HFFc6 (cell line): ENCODE measurements at regions not wholly inside any gene's neighbourhood (a gene's known extent, or its start where the extent isn't known, plus 50 kb on each side); places are given as distances from the start of the nearest gene placed in this dataset.

ENCODE experiments used
- DNase-seq: peaks from one replicate; pipeline ENCODE4 v3.0.0-alpha.2; 2018
- H3K27ac Mint-ChIP-seq: 2 replicates; pipeline ENCODE4 v1.8.0; 2020; ENCODE audit warnings: mild to moderate bottlenecking, mixed read lengths
- H3K27me3 Mint-ChIP-seq: 2 replicates; pipeline ENCODE4 v1.8.0; 2021; ENCODE audit warnings: mild to moderate bottlenecking, moderate library complexity, mixed read lengths; ENCODE audit not compliant: insufficient read depth
- H3K36me3 Mint-ChIP-seq: 2 replicates; pipeline ENCODE4 v1.8.0; 2021; ENCODE audit warnings: low read depth, mixed read lengths
- H3K4me1 Mint-ChIP-seq: 2 replicates; pipeline ENCODE4 v1.8.0; 2020; ENCODE audit warnings: low read depth, mixed read lengths
- H3K4me3 Mint-ChIP-seq: 2 replicates; pipeline ENCODE4 v1.8.0; 2020; ENCODE audit warnings: mild to moderate bottlenecking, moderate library complexity, mixed read lengths
- H3K9me3 Mint-ChIP-seq: 2 replicates; pipeline ENCODE4 v1.8.0; 2020; ENCODE audit warnings: mild to moderate bottlenecking, mixed read lengths
- TF ChIP-seq, protein P1 (sequence below): fragments of 200-600 bp; sonication (generic); IDR thresholded peaks from 2 replicates; pipeline ENCODE4 v1.5.0; 2021; ENCODE audit warnings: antibody characterized with exemption, mild to moderate bottlenecking

DNA sequence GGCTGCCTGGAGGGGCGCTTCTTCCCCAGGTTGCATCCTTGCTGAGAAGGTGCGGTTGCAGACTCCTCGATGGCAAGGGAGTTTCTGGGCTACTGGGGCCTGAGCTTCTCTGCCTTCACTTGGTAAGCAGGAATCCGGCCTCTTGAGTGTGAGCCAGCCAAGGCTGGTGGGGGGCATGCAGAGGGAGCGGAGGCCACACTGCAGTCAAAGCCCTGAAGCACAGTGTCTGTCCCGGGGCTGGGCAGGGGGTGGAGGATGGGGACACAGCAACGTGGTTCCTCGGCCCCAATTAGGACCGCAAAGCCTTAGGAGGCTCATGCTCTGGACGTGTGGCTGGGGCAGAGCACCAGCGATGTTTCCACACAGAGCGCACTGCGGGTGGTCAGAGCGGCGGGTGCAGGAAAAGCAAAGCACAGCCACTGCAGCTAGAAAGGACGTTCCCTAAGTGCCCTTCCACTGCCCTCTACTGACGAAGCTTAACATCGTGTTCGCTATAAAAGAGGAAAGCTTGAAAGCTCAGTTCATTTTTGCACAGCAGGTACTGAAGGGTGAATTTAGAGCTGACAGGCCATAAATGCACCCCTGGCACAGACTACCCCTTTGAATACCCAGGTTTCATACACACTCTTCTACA, 60.7 kb upstream of the COG2 start:
- no peak overlapping the region for H3K27ac Mint-ChIP-seq
- no peaks in the 10 kb centered on the region for H3K27me3 Mint-ChIP-seq
- TF ChIP-seq, protein P1, sequence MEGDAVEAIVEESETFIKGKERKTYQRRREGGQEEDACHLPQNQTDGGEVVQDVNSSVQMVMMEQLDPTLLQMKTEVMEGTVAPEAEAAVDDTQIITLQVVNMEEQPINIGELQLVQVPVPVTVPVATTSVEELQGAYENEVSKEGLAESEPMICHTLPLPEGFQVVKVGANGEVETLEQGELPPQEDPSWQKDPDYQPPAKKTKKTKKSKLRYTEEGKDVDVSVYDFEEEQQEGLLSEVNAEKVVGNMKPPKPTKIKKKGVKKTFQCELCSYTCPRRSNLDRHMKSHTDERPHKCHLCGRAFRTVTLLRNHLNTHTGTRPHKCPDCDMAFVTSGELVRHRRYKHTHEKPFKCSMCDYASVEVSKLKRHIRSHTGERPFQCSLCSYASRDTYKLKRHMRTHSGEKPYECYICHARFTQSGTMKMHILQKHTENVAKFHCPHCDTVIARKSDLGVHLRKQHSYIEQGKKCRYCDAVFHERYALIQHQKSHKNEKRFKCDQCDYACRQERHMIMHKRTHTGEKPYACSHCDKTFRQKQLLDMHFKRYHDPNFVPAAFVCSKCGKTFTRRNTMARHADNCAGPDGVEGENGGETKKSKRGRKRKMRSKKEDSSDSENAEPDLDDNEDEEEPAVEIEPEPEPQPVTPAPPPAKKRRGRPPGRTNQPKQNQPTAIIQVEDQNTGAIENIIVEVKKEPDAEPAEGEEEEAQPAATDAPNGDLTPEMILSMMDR: no peak
- DNase-seq: no peak
- H3K9me3 Mint-ChIP-seq: peaks cover 17% of the 10 kb centered on the region
- no peaks in the 10 kb centered on the region for H3K4me1 Mint-ChIP-seq
- H3K4me3 Mint-ChIP-seq: no peak overlapping the region
- H3K36me3 Mint-ChIP-seq: no peaks in the 10 kb centered on the region

DNA sequence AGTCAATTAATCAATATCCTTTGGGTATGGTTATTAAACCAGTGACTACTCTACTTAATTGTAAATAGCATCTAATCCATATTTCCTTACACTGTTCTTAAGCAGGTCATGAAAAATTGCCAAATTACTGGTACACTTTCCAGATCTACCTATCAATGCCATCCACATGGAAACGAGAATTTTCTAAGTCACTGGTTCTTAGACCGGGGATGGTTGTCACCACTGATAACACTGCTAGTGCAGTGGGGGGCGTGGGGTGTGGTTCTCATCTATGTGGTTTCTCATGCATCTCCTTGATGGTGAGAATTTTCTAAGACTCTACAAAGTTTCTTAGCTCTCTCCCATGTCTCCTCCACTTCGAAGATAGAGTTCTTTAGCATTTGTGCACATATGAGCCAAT, 63.7 kb upstream of the COG2 start:
- DNase-seq: no peak
- no peak overlapping the region for H3K27ac Mint-ChIP-seq
- H3K4me1 Mint-ChIP-seq: no peaks in the 10 kb centered on the region
- H3K36me3 Mint-ChIP-seq: no peaks in the 10 kb centered on the region
- TF ChIP-seq, protein P1: no peak
- no peaks in the 10 kb centered on the region; the same call in 1 of the 2 replicates for H3K27me3 Mint-ChIP-seq
- no peak overlapping the region for H3K4me3 Mint-ChIP-seq
- peaks cover 28% of the 10 kb centered on the region for H3K9me3 Mint-ChIP-seq

DNA sequence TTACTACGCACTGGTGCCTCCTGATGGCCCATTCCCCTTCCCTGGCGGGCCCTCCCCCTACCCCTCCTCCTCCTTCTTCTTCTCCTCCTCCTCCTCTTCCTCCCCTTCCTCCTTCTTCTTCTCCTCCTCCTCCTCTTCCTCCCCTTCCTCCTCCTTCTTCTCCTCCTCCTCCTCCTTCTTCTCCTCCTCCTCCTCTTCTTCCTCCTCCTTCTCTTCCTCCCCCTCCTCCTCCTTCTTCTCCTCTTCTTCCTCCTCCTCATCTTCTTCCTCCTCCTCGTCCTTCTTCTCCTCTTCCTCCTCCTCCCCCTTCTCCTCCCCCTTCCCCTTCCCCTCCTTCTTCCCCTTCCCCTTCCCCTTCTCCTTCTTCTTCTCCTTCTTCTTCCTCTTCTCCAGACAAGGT, 64.7 kb upstream of the COG2 start:
- Mint-ChIP-seq H3K36me3 (no peaks in the 10 kb centered on the region), H3K4me1 (no peaks in the 10 kb centered on the region), H3K9me3 (peaks cover 32% of the 10 kb centered on the region), H3K27ac (no peak overlapping the region), H3K4me3 (no peak overlapping the region), H3K27me3 (no peaks in the 10 kb centered on the region; the same call in 1 of the 2 replicates)
- no peak for DNase-seq
- TF ChIP-seq, protein P1: no peak

DNA sequence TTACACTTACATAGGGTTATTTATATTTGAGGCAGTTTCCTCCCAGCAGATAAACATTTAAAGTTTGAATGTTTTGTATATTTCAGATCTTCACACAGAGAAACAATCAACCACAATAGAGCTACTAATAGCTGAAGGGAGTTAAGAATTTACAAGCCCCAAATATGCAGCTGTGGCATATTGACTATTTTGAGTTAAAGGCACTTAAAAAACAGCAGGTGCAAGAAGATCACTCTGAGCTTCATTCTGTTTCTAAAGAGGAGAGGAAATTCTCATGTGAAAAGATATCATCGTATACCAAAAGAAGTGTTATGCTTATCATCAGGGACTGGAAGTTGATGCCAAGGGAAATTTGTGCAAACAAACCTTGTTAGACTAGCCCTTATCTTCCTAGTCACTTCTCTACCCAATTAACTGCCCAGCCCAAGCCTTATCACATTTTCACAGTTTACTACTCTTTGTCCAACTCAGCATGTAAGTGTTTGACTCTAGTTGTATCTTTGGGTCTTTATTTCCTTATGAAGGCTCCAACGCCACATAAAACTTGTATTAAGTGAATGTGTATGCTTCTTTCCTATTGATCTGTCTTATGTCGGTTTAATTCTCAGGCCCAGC, 66.3 kb upstream of the COG2 start:
- TF ChIP-seq, protein P1: no peak
- Mint-ChIP-seq H3K27me3 (no peaks in the 10 kb centered on the region; the same call in 1 of the 2 replicates), H3K27ac (no peak overlapping the region), H3K4me3 (no peak overlapping the region), H3K36me3 (no peaks in the 10 kb centered on the region), H3K9me3 (peaks cover 24% of the 10 kb centered on the region), H3K4me1 (no peaks in the 10 kb centered on the region)
- no peak for DNase-seq

DNA sequence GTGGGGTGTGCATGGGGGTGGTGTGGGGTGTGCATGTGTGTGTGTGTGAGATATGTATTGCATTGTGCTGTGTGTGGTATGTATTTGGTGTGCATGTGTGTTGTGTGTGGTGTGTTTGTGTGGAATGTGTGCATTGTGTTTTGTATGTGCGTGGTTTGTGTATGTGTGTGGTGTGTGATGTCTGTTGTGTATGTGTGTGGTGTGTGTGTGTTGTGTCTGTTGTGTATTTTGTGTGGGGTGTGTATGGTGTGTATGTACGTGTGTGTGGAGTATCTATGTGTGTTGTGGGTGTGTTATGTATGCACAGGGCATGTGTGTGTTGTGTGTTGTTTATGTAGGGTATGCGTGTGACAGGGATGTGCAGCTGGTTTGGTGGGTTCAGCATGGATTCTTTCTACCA, 67.8 kb upstream of the COG2 start:
- DNase-seq: no peak
- H3K27me3 Mint-ChIP-seq: no peaks in the 10 kb centered on the region; the same call in 1 of the 2 replicates
- no peaks in the 10 kb centered on the region for H3K4me1 Mint-ChIP-seq
- H3K4me3 Mint-ChIP-seq: no peak overlapping the region
- no peaks in the 10 kb centered on the region for H3K36me3 Mint-ChIP-seq
- peaks cover 26% of the 10 kb centered on the region for H3K9me3 Mint-ChIP-seq
- H3K27ac Mint-ChIP-seq: no peak overlapping the region
- TF ChIP-seq, protein P1: no peak
